GM12878 (cell line): ENCODE measurements at regions not wholly inside any gene's neighbourhood (a gene's known extent, or its start where the extent isn't known, plus 50 kb on each side); places are given as distances from the start of the nearest gene placed in this dataset.

Source experiments
- ATAC-seq: fragments of 200-7000 bp; cut with Tn5 transposase; 3 replicates; pipeline ENCODE4 v1.9.1; 2020; ENCODE audit warnings: mild to moderate bottlenecking, moderate library complexity
- BruUV-seq: library from RNA; stranded (reverse); fragments of 400-500 nt; replicated peaks from 2 replicates; lab custom pipeline; 2021; lab: Mats Ljungman, UMichigan
- CTCF ChIA-PET: fragments of 300-600 bp; sonication (Branson Sonifier 250); formaldehyde crosslinking; extraction: SDS; loops from one replicate; lab custom pipeline; 2021; ENCODE audit warnings: inconsistent platforms; lab: Yijun Ruan, JAX
- POLR2A ChIA-PET: fragments of 350-600 bp; formaldehyde crosslinking; extraction: SDS; loops from one replicate; lab custom pipeline; 2021; ENCODE audit warnings: inconsistent platforms; lab: Charles Lee
- RAD21 ChIA-PET: fragments of 300-600 bp; sonication (Branson Sonifier 250); formaldehyde crosslinking; loops from one replicate; lab custom pipeline; 2023; ENCODE audit warnings: antibody characterized with exemption; ENCODE audit not compliant: unreplicated experiment; lab: Charles Lee
- SMC1A ChIA-PET: fragments of 300-600 bp; sonication (Branson Sonifier 250); formaldehyde crosslinking; loops from one replicate; lab custom pipeline; 2023; ENCODE audit not compliant: unreplicated experiment, uncharacterized antibody; lab: Charles Lee
- DNase-seq: peaks from one replicate; pipeline ENCODE4 v3.0.0-alpha.2; 2011; ENCODE audit warnings: low read depth, low spot score
- FAIRE-seq: peaks from 3 replicates; lab custom pipeline; 2011; peaks lifted over from hg19 to GRCh38; lab: Jason Lieb, UNC
- H2AFZ ChIP-seq: 2 replicates; pipeline ENCODE4 v1.6.0; 2011; ENCODE audit warnings: low read depth, low read length, control low read depth; ENCODE audit not compliant: control insufficient read depth
- H3K27ac ChIP-seq: 2 replicates; pipeline ENCODE4 v1.5.1; 2011; ENCODE audit warnings: control low read depth; ENCODE audit not compliant: control insufficient read depth, insufficient read depth
- H3K27me3 ChIP-seq, 2 experiments: replicated peaks in 1 of 2; 2 replicates each; pipeline versions ENCODE4 v1.6.0 to v1.6.1; 2011; ENCODE audit warnings: low read length in 1 of 2; ENCODE audit not compliant: control insufficient read depth in 2 of 2, insufficient read depth in 2 of 2
- H3K36me3 ChIP-seq, 2 experiments: 2 replicates each; pipeline ENCODE4 v1.5.1; 2011; ENCODE audit warnings: low read length in 1 of 2; ENCODE audit not compliant: control insufficient read depth in 2 of 2, insufficient read depth in 2 of 2
- H3K4me1 ChIP-seq: 2 replicates; pipeline ENCODE4 v1.6.1; 2011; ENCODE audit warnings: mild to moderate bottlenecking, low read length, moderate library complexity, mixed read lengths; ENCODE audit not compliant: control insufficient read depth, insufficient read depth
- H3K4me2 ChIP-seq: 2 replicates; pipeline ENCODE4 v1.6.0; 2011; ENCODE audit warnings: control low read depth; ENCODE audit not compliant: control insufficient read depth, insufficient read depth
- H3K4me3 ChIP-seq: fragments of 200-600 bp; sonication (generic); 2 replicates; pipeline ENCODE4 v1.5.1; 2016
- H3K79me2 ChIP-seq: 2 replicates; pipeline ENCODE4 v1.6.0; 2011; ENCODE audit warnings: low read length; ENCODE audit not compliant: control insufficient read depth, insufficient read depth
- H3K9ac ChIP-seq: 2 replicates; pipeline ENCODE4 v1.8.0; 2011; ENCODE audit warnings: low read length, control low read depth, mixed read lengths; ENCODE audit not compliant: control insufficient read depth, insufficient read depth
- H3K9me3 ChIP-seq: replicated peaks from 3 replicates; pipeline ENCODE4 v1.5.1; 2011; ENCODE audit warnings: mild to moderate bottlenecking, low read length; ENCODE audit not compliant: control insufficient read depth, insufficient read depth
- H4K20me1 ChIP-seq: 2 replicates; pipeline ENCODE4 v1.6.0; 2011; ENCODE audit not compliant: control insufficient read depth, insufficient read depth
- CBX5 ChIP-seq: sonication (generic); IDR thresholded peaks from 2 replicates; pipeline ENCODE4 v1.6.1; 2016; ENCODE audit warnings: low read depth, moderate library complexity, mild to moderate bottlenecking, inconsistent platforms
- EZH2 ChIP-seq: IDR thresholded peaks from 2 replicates; pipeline ENCODE4 v1.6.1; 2012; ENCODE audit warnings: low read depth, mild to moderate bottlenecking, control low read depth, inconsistent platforms, low read length, borderline replicate concordance; ENCODE audit not compliant: control insufficient read depth
- IKZF2 ChIP-seq, 2 experiments: fragments of 450-650 bp; IDR thresholded peaks; 2 replicates each; pipeline ENCODE4 v1.6.1; 2017; ENCODE audit warnings: mild to moderate bottlenecking in 2 of 2, moderate library complexity in 2 of 2
- MAX ChIP-seq: IDR thresholded peaks from 2 replicates; pipeline ENCODE4 v1.6.1; 2012; ENCODE audit warnings: low read depth, low read length, improper control_type of control experiment
- NFYB ChIP-seq: IDR thresholded peaks from 2 replicates; pipeline ENCODE4 v1.6.1; 2011; ENCODE audit warnings: low read depth, mild to moderate bottlenecking, low read length, improper control_type of control experiment, moderate library complexity; ENCODE audit not compliant: insufficient read depth
- PAX8 ChIP-seq: fragments of 450-650 bp; IDR thresholded peaks from 2 replicates; pipeline ENCODE4 v1.6.1; 2017; ENCODE audit warnings: mild to moderate bottlenecking, moderate library complexity
- RFX5 ChIP-seq: IDR thresholded peaks from 2 replicates; pipeline ENCODE4 v1.6.1; 2011; ENCODE audit warnings: low read depth, low read length, improper control_type of control experiment
- SIX5 ChIP-seq: IDR thresholded peaks from 2 replicates; pipeline ENCODE4 v1.6.1; 2011; ENCODE audit warnings: mild to moderate bottlenecking, low read depth, low read length, moderate library complexity; ENCODE audit not compliant: severe bottlenecking
- SP1 ChIP-seq: IDR thresholded peaks from one replicate; pipeline ENCODE4 v1.6.1; 2011; ENCODE audit warnings: low read depth, low read length
- SRF ChIP-seq, 2 experiments: IDR thresholded peaks; 2 replicates each; pipeline ENCODE4 v1.6.1; 2011; ENCODE audit warnings: low read depth in 2 of 2, low read length in 2 of 2, mild to moderate bottlenecking in 1 of 2, moderate library complexity in 1 of 2
- SUZ12 ChIP-seq: fragments of 200-600 bp; sonication (generic); IDR thresholded peaks from one replicate; pipeline ENCODE4 v1.6.1; 2018; ENCODE audit warnings: antibody characterized with exemption, mild to moderate bottlenecking; ENCODE audit not compliant: unreplicated experiment
- TBL1XR1 ChIP-seq: IDR thresholded peaks from 2 replicates; pipeline ENCODE4 v1.6.1; 2012; ENCODE audit warnings: low read depth, low read length, improper control_type of control experiment
- TCF12 ChIP-seq: IDR thresholded peaks from 2 replicates; pipeline ENCODE4 v1.6.1; 2011; ENCODE audit warnings: low read depth, mild to moderate bottlenecking, low read length
- ZNF274 ChIP-seq: IDR thresholded peaks from one replicate; pipeline ENCODE4 v1.8.0; 2011; ENCODE audit not compliant: insufficient read length, insufficient read depth
- WGBS: methylation state at CpG from one replicate; pipeline ENCODE4 v1.1.6; 2016; ENCODE audit warnings: low lambda C conversion rate; ENCODE audit not compliant: insufficient replicate concordance, insufficient coverage; ENCODE audit errors: missing lambda C conversion rate; 5-methylcytosine and 5-hydroxymethylcytosine counted together
- in situ Hi-C: fragments of 300-500 bp; cut with MboI; formaldehyde crosslinking; loops from 9 replicates; pipeline ENCODE4 v1.14.3; 2018; ENCODE audit warnings: mixed read lengths
- intact Hi-C: fragments of 100-400 bp; cut with micrococcal nuclease; formaldehyde crosslinking; loops from one replicate; pipeline ENCODE4 v1.14.2; 2022; ENCODE audit not compliant: unreplicated experiment

- TF ChIP-seq SRF (IDR thresholded peaks at IDR 0.05; ENCODE audit: low read depth in 2 of 2, low read length in 2 of 2) (no peak), IKZF2 (IDR thresholded peaks at IDR 0.05) (no peak), TCF12 (no peak)
These were observed 131.7 kb upstream of the ITGA6 start (continued) for GRCh38 chr2:172295677-172296076.

GRCh38 chr2:172296267-172297046 is 130.9 kb upstream of the ITGA6 start:
- no TSS peak for BruUV-seq

GRCh38 chr2:172297531-172297930 is 129.9 kb upstream of the ITGA6 start:
- ChIA-PET SMC1A (no interaction called here), POLR2A (no interaction called here), CTCF (no interaction called here), RAD21 (no interaction called here)
- ATAC-seq = no peak
- Histone ChIP-seq H3K4me2 (no peak overlapping the region), H3K9ac (no peak overlapping the region), H3K4me1 (no peaks in the 10 kb centered on the region), H3K4me3 (no peak overlapping the region), H3K9me3 (no peaks in the 10 kb centered on the region), H4K20me1 (no peaks in the 10 kb centered on the region), H2AFZ (no peak overlapping the region), H3K27ac (no peak overlapping the region), H3K79me2 (no peaks in the 10 kb centered on the region), H3K27me3 (no peaks in the 10 kb centered on the region; a peak in 1 of 4 replicates), H3K36me3 (no peaks in the 10 kb centered on the region)
- BruUV-seq = no TSS peak
- 3% methylated on average over 3 of the region's 3 CpGs for WGBS
- TF ChIP-seq SP1 = no peak
- no peak for TF ChIP-seq MAX
- no peak for TF ChIP-seq EZH2
- TF ChIP-seq CBX5 = no peak
- no peak for TF ChIP-seq SUZ12
- TF ChIP-seq ZNF274 = no peak
- no peak for TF ChIP-seq TBL1XR1
- TF ChIP-seq RFX5 = no peak
- TF ChIP-seq SIX5 = no peak
- intact Hi-C loops (no loop called here), in situ Hi-C loops (no loop called here)
- no peak for FAIRE-seq
- no peak for DNase-seq

More at GRCh38 chr2:172296267-172297046, 130.9 kb upstream of the ITGA6 start:
- no peak overlapping the region for H3K27ac ChIP-seq
- no peak overlapping the region for H3K4me3 ChIP-seq
- ChIA-PET POLR2A (no interaction called here), RAD21 (no interaction called here), CTCF (no interaction called here), SMC1A (no interaction called here)
- no peaks in the 10 kb centered on the region for H3K9me3 ChIP-seq
- ATAC-seq (no peak), FAIRE-seq (no peak), DNase-seq (no peak)
- H3K36me3 ChIP-seq = no peaks in the 10 kb centered on the region
- H3K27me3 ChIP-seq = no peaks in the 10 kb centered on the region; a peak in 1 of 4 replicates
- intact Hi-C loops = no loop called here
- no peaks in the 10 kb centered on the region for H3K4me1 ChIP-seq
- H3K9ac ChIP-seq = no peak overlapping the region
- no peaks in the 10 kb centered on the region for H4K20me1 ChIP-seq
- no peak for TF ChIP-seq PAX8
- TF ChIP-seq SIX5 = no peak
- no peak for TF ChIP-seq NFYB
- WGBS = 14% methylated on average over 6 of the region's 6 CpGs
- in situ Hi-C loops = no loop called here
- no peaks in the 10 kb centered on the region for H3K79me2 ChIP-seq
- H2AFZ ChIP-seq = no peak overlapping the region
- no peak overlapping the region for H3K4me2 ChIP-seq
